GM19035 (cell line): ENCODE measurements at regions not wholly inside any gene's neighbourhood (a gene's known extent, or its start where the extent isn't known, plus 50 kb on each side); places are given as distances from the start of the nearest gene placed in this dataset.
"Not testable (repeated sequence)": the region's sequence is repeated elsewhere in the genome, so short reads cannot be mapped to it uniquely, and the experiment has no call there.

Source experiments
- ATAC-seq: cut with Tn5 transposase; IDR thresholded peaks from one replicate; pipeline ENCODE4 v1.9.1; 2021; ENCODE audit not compliant: unreplicated experiment

GRCh38 chr6:6931071-6932025 lies 176.4 kb upstream of the RREB1 start:
- no peak for ATAC-seq

GRCh38 chr6:6932341-6932740 lies 175.4 kb upstream of the RREB1 start:
- ATAC-seq = no peak

GRCh38 chr6:6932968-6933367 lies 174.8 kb upstream of the RREB1 start:
- no peak for ATAC-seq

GRCh38 chr6:6940031-6941025 lies 167.4 kb upstream of the RREB1 start:
- no peak for ATAC-seq

GRCh38 chr6:6941201-6941600 lies 166.6 kb upstream of the RREB1 start:
- no peak for ATAC-seq

GRCh38 chr6:6942091-6942490 lies 165.7 kb upstream of the RREB1 start:
- ATAC-seq = no peak

GRCh38 chr6:6942831-6943230 lies 164.9 kb upstream of the RREB1 start:
- ATAC-seq = no peak

GRCh38 chr6:6943421-6943820 lies 164.3 kb upstream of the RREB1 start:
- ATAC-seq = no peak

- no peak for ATAC-seq
Measured at GRCh38 chr6:6946206-6947155, 161.3 kb upstream of the RREB1 start.

- ATAC-seq = no peak
Measured at GRCh38 chr6:6950373-6951145, 157.2 kb upstream of the RREB1 start.

GRCh38 chr6:6951355-6951754 lies 156.4 kb upstream of the RREB1 start:
- no peak for ATAC-seq

GRCh38 chr6:6952484-6952883 lies 155.3 kb upstream of the RREB1 start:
- ATAC-seq = no peak

GRCh38 chr6:6952927-6953326 lies 154.8 kb upstream of the RREB1 start:
- not testable (repeated sequence) for ATAC-seq

GRCh38 chr6:6960571-6961251 lies 147.1 kb upstream of the RREB1 start:
- no peak for ATAC-seq

- ATAC-seq = no peak
Measured at GRCh38 chr6:6962086-6962485, 145.7 kb upstream of the RREB1 start.

- ATAC-seq = no peak
Measured at GRCh38 chr6:6962699-6963098, 145.1 kb upstream of the RREB1 start.

- ATAC-seq = not testable (repeated sequence)
Measured at GRCh38 chr6:6963390-6963789, 144.4 kb upstream of the RREB1 start.

GRCh38 chr6:6964675-6965074 lies 143.1 kb upstream of the RREB1 start:
- ATAC-seq = no peak

GRCh38 chr6:6966127-6966526 lies 141.6 kb upstream of the RREB1 start:
- ATAC-seq = no peak
